GM20431 (cell line): ENCODE measurements at regions not wholly inside any gene's neighbourhood (a gene's known extent, or its start where the extent isn't known, plus 50 kb on each side); places are given as distances from the start of the nearest gene placed in this dataset.

Experiments
- in situ Hi-C: fragments of 300-500 bp; cut with MseI, MboI; formaldehyde crosslinking; loops from one replicate; pipeline ENCODE4 v1.15.0; 2020; ENCODE audit warnings: low sequenced_read_pairs; ENCODE audit not compliant: unreplicated experiment

DNA sequence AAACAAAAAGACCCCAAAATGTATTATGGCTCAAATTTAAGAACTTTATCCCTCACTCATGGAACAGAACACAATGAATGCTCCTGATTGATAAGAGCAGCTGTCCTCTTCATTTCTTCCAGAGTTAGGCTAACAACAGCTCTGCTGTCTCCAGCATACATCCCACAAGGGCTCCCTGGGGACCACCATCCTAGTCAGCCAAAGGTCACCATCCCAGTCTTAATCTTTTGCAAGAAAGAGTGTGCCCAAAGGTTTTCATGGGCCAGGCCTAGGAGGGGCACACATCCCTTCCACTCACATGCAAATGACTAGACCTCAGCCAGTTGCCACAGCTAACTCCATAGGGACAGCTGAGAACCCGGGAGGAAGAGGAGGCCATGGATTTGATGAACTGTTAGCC, 555.3 kb downstream of the BUD13 start:
- in situ Hi-C loops: no loop called here

DNA sequence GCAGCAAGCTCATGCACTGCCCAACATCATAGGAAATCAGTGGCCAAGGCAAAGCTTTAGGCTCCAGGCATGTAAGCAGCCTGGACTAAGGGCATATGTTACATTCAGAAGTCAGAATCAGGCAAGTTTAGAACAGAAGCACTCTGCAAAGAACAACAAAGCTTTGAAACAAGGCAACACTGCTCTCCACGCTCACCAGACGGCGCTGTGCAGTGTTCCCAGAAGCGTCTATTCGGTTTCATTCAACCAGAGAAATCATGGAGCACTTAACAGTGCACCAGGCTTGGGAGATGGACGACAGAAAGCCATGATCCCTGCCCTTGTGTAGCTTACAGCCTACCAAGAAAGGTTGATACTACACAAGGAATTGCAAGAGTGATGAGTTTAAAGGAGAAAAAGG, 555.8 kb downstream of the BUD13 start:
- in situ Hi-C loops: no loop called here

DNA sequence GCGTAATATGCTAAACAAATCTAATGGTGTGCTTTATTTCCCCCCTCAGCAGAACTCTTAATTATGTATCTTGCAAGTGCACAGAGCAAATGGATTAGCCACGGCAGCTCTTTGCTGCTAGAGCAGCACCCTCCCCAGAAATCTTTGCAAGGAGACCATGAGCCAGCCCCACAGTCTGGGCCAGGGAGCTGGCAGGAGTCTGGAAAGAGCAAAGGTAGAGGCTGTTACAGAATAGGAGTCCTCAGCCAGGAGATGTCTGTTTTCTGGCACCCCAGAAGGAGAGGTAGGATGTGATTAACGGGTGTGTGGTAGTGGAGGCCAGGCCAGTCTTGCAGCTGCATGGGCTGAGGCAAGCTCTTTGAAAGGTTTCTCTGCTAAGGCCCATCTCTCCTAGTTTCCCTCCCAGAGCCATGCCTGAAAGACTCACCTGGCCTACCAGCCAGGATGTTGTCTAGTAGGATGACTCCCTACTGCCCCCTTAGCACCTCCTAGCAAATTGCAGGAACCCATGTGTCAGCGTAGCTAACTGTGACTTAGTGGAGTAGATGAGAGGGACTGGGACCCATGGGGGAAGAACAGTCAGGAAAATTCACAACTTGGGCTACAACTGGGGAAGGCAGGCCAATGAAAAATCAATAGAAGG, 557.2 kb downstream of the BUD13 start:
- in situ Hi-C loops: no loop called here

DNA sequence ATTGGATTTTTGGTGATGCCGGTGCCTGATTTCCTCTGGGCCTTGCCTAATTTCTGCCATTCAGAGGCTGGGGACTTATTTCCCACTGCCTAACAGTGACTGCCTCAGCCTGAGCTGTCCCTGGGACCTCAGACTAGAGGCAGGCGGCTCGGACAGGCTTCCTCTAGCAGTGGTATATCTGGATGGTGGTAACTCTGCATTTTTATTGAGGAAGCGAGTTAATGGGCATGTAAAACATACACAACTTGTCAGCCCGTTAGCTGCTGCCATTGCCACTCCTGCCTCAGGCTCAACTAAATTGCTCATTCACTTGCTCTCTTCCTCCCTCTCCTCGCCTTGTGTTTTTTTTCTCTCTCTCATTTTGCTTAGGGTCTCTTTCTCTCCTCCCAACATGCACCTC, 561.6 kb downstream of the BUD13 start:
- in situ Hi-C loops: no loop called here

DNA sequence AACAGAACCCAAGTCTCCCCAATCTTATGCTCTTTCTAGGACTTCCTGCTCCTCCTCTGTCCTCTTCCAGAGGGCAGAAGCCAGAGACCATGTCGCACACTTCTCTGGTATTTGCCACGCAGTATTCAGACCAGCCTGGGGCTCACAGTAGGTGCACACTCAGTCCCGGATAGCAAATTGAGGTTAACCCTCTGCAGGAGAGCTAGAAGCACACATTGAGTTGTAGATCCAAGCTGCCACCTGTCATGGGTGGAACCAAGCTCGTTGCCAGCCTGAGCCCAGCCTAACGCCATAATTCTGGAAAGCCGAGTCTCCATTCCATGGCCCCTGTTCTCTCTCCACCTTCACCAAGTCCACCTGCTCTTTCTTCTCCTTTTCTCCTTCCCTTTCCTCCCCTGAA, 562.1 kb downstream of the BUD13 start:
- in situ Hi-C loops: no loop called here

DNA sequence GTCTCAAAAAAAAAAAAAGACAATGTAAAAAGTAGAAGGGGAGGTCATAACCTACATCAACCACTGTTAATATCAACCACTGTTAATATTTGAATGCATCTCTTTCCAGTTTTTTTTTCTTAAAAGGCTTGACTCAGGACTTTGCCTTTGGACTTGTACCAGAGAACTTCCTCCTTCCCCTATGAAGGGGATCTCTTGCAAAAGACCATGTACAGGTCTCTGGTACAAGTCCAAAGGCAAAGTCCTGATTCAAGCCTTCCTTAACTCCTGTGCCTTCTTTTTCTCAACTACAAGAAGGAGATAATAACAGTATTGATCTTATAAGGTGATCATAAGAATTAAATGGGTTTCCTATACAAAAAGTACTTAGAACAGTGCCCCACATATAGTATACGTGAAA, 563.5 kb downstream of the BUD13 start:
- in situ Hi-C loops: no loop called here

DNA sequence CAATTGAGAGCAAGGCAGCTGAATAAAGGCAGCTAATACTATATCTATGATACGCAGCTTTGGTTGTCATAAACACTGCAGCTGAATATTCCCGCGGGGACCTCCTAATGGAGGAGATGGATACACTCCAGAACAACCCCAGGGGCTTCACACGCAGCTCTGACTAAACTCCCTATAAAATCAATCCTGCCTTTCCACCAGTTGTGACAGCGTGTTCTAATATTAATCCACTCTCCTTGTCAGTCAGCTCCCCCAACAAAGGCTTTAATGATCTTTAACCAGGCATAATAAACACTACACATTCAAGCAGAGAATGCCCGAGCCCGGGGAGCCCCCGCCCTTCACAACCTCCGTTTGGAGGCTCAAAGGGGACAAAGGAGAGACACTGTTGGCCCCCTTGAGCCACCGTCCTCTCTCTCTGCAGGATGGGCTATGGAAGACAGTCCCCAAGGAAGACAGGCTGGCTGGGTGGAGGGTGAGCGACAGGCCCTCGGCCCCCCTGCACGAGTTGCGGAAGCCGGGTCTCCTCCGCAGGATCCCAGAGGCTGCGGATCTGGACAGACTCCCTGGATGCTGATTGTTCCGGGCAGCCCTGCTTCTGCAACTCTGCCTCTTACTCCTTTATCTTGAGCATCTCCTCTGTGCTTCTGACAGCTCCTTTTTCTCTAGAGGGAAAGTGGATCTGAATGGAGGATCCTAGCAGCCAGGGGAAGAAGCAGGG, 565.2 kb downstream of the BUD13 start:
- in situ Hi-C loops: no loop called here

DNA sequence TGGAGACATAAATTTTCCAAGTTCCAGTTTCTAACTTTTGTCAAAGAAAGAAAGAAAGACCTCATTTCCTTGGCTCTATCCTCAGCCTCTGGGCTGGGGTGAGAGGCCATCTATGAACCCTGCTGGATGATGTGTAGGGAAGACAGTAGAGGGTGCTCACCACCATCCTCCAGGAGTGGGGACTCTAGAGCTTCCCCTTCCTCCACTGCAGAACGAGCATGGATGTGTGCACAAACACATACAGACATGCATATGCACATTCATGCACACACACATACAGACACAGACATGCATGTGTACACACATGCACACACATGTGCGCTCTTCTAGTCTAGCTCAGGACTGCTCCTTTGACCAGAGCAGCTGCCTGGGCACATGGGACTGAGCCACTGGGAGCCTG, 565.8 kb downstream of the BUD13 start:
- in situ Hi-C loops: no loop called here

DNA sequence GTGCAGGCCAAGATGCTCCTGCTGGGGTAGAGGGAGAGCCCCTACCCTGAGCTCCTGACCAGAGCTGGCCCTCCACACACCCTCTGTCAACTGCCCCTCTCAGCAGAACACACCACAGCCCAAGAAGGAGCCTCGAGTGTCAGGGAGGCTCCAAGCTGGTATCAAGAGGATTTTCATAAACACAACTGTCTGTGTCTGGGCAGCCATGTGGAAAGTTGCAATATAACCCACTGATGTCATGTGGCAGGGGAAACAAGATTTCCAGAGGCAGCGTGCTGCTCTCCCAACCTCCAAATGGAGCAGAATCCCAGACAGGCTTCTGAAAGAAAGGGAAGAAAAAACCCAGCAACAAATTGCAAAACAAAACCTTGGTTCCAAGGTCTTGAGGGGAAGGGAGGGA, 569.9 kb downstream of the BUD13 start:
- in situ Hi-C loops: no loop called here

DNA sequence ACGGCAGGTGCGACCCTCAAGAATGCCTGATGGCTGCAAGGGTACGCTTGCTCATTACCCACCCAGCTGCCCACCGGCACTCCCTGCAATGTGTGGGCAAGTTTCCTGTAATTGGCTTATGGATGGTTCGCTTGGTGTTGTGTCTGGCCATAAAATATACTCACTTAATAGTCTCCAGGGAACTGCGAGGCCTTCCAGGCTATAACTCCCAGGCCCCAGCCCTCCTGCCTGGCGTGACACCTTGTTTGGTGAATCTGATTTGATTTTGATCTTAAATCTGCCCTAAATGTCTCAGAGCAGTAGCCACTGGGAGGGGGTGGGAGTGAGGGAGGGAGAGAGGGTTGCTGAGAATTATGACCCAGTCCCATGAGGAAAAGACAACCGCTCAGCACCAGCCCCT, 572.2 kb downstream of the BUD13 start:
- in situ Hi-C loops: no loop called here

DNA sequence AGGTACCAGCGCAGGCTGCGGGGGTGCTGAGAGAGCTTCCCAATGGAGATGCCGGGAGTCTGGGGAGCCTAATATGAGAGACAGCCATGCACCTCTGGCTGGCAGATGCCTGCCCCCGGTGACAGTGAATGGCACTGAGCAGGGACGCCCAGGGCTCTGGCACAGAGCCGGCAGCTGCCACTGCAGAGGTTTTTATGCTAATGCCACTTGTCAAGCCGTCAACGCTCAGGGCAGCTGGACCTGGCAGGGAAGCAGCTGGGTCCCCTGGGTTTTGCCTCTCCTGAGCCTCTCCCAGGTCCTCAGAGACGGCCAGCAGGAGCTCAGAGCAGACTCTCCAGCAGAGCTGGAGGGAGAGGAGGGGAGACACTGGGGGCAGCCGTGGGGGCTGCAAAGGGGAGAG, 573.6 kb downstream of the BUD13 start:
- in situ Hi-C loops: no loop called here

DNA sequence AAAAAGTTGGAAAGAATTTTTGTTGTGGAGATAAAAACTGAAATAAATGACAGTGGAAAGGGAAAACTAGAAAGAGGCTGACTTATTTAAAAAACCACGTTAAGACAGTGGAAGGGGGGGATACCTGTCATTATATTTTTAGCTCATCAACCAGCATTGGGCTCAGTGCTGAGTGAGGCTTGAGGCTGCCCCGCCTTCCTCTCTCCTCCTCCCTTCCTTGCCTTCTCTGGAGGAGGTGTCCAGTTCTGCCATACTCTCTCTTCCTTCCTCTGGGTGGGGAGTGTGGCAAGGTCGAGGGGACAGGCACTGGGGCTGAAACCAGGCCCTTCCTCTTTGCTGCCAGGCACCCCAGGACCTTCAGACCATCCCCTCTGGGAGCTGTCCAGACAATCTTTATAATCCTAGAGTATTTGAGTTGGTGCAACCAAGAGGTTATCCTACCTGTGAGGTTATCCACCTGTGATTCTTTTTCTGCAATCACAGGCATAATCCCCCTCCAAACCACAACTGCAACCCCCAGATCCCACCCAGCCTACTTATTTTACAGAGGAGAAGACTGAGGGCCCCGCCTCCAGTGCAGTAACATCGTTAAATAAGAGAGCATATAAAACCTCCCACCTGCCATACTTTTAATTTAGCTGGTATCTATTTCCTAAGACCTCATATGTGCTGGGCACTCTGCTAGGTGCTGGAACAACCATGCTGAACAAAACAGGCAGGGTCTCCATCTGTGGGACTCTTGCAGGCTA, 578.5 kb downstream of the BUD13 start:
- in situ Hi-C loops: no loop called here

DNA sequence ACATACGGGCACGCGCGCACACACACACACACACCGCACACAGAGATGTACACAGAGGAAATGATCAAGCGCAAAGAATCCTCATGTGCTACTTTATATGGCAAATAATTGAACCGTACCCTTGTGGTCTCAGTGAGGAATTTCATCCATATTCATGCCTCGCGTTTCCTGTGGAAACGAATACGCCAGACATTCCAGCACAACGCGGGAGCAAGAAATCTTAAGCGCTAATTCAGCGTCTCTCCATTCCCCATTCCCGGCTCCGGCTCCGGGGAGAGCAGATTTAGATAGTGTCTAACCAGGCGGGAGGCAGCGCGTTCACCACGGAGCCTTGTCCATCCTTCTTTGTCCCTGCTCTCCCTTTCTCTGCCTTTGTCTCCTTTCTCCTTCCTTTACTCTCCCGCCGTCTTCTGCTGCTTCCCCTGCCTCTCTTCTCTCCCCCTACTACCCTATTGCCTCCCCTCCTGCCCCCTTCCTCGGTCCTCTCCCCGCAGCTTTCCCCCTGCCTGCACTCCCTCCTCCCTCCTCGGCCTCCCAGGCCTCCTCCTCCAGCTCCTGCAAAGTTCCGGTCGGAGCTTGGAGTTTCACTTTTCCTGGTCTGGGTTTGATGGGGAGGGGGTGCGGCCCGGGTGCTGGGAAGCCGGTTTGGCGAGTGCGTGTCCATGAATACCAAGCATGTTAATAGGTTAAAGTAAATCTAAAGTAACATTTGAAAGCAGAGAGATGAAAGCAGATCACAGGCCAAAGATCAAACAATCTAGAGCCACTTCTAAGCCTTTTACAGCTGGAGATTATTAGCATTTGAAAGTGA, 579.3 kb downstream of the BUD13 start:
- in situ Hi-C loops: no loop called here

DNA sequence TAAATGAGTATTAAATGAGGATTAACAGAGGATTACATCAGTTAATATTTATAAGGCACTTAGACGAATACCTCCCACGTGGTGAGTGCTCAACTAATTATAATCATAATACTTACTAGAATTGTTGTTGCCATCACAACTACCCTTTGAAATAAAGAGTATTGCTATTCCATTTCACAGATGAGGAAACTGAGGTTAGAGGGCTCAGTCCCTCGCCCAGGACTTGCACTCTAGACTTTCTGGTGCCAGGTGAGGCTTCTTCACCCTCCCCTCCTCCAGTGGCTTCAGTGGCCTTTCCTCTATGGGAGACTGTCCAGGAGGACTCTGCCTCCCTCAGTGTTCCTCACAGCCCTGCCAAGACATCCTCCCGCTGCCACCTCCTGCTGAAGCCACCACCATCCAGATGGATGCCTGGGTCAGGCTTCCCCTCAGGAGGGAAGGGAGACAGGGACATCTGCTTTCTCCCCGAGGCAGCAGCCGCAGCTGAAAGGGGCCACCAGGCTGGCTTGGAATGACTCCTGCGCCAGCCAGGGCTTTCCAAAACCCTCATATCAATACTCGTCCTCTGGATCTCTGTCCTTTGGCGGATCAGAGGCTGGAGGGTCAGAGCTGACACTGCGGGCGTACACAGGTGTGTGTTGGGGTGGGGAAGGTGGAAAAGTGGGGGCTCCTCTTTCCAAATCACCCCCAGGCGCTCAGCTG, 580.1 kb downstream of the BUD13 start:
- in situ Hi-C loops: no loop called here

DNA sequence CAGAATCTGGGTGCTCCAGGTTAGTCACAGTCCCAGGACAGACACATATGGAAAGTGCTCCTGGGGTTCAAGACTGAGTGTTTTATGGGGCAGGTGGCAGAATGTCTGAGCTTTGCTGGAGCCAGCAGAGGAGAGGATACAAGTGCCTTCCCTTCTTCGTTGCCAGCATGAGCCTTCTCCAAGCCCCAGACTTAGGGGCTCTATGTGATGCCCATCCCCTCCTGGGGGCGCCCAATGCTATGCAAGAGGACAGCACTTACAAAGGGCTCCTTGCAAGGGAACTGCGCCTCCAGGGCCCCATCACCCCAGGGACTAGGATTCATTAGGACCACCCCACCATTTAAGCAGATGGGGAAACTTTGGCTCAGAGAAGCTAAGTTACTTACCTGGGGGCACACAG, 581.9 kb downstream of the BUD13 start:
- in situ Hi-C loops: no loop called here

DNA sequence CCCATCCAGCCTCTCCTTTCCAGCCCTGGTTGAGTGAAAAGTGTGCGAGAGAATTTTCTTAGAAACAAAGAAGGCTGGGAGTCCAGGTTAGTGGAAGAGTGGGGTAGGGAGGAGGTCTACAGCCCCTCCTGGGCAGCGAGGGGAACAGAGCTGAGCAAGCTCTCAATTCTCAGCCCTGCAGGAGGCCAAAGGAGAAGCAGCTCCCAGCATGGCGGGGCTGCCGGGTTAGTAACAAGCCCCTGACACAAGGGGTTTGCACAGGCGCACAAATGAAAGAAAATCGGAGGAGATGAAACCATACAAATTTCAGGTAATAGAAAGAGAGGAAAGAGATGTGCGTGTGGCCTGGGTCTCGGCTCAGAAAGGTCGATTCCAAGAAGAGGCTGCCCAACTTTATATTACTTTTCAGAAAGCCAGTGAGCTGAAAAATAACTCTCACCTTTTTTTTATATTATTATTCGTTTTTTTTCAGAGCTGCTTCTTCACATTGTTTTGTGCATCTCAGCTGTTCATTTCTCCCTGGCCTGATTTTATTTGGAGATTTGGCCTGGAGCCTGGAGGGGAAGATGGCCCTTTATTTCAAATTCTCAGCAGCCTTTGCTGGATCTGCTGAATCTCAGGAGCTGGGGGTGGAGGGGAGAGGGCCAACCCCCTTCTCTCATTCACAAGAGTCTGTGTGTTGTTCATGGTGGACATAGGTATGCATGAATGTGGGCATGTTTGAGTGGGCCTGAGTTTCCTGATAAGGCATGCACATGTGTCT, 583.2 kb downstream of the BUD13 start:
- in situ Hi-C loops: no loop called here

DNA sequence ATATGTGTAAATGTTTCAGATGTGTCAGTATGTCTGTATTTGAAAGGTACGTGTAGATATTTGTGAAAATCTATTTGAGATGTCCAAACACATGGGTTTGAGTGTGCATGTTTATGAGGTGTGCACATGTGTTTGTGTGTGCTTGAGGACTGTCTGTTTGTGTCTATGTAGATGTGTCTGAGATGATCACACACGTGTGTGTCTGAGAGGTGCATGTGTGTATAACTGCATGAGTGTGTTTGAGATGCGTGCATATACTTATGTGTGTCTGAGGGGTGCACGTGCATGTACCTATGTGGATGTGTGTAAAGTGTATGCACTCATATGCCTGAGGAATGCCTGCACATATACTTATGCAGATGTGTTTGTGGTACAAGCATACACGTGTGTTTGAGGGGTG, 584.4 kb downstream of the BUD13 start:
- in situ Hi-C loops: no loop called here

DNA sequence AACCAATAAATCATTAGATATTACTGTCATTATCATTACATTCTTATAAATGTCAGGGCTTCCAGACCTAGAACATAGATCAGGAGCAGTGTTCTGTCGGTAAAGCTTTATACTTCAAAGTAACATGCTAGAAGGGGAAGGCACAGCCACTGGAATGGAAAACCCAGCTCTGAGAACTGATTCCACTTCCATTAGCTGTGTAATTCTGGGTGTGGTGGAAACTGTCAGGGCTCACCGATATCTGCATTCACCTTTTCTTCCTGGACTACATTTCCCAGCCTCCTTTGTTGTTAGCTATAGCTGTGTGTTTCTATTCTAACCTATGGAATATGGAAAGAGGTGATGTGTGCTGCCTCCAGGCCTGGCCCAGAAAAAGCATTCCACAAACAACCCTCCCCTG, 585.8 kb downstream of the BUD13 start:
- in situ Hi-C loops: no loop called here

DNA sequence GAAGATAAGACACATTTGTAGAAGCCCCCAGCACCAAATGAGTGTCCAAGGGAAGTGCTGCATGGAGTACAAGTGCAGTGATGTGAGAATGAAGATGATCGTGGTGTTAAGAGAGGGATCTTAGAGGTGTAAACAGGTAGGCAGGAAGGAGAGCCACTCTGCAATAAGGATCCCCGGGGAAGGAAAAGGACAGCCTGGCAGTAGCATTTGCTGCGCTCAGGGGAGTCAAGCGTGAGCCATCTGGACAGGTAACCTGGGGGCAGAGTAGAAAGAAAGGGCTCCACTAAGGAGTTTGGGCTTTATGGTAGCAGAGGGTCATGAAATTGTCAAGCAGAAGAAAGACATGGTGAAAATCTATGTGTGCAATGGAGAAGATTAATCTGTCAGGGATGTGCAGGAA, 587.2 kb downstream of the BUD13 start:
- in situ Hi-C loops: no loop called here
